A549 (cell line): ENCODE measurements at regions not wholly inside any gene's neighbourhood (a gene's known extent, or its start where the extent isn't known, plus 50 kb on each side); places are given as distances from the start of the nearest gene placed in this dataset.

ENCODE experiments used
- ATAC-seq, 2 experiments: fragments of 200-7000 bp in 1 of 2; fragments of >200 bp in 1 of 2; cut with Nextera tagmentation in 1 of 2; cut with Tn5 transposase in 1 of 2; 3 replicates each; pipeline versions ENCODE4 v1.8.0 to v1.9.1; 2018 to 2020; ENCODE audit warnings: mild to moderate bottlenecking in 1 of 2, moderate library complexity in 1 of 2
- CTCF ChIA-PET: fragments of 300-600 bp; sonication (Branson Sonifier 250); formaldehyde crosslinking; extraction: SDS; loops from one replicate; lab custom pipeline; 2021; ENCODE audit warnings: antibody characterized with exemption, inconsistent platforms; lab: Yijun Ruan, JAX
- POLR2A ChIA-PET: fragments of 350-600 bp; formaldehyde crosslinking; extraction: SDS; loops from one replicate; lab custom pipeline; 2021; ENCODE audit warnings: antibody characterized with exemption, inconsistent platforms; lab: Yijun Ruan, JAX
- DNase-seq, 2 experiments: peaks; one replicate each; pipeline versions ENCODE4 v3.0.0 to v3.0.0-alpha.2; 2011 to 2016; ENCODE audit warnings: low read depth in 1 of 2, low spot score in 1 of 2
- FAIRE-seq: peaks from 2 replicates; lab custom pipeline; 2011; peaks lifted over from hg19 to GRCh38; lab: Jason Lieb, UNC
- H3K27ac ChIP-seq, 2 experiments: fragments of >200 bp; sonication (Bioruptor Twin); formaldehyde crosslinking; 3 replicates each; pipeline ENCODE4 v1.5.1; 2016 to 2017
- H3K4me1 ChIP-seq: fragments of >200 bp; sonication (Bioruptor Twin); formaldehyde crosslinking; 3 replicates; pipeline ENCODE4 v1.6.1; 2016
- H3K4me2 ChIP-seq: fragments of >200 bp; sonication (Bioruptor Twin); formaldehyde crosslinking; 3 replicates; pipeline ENCODE4 v1.6.1; 2016
- H3K4me3 ChIP-seq: fragments of >200 bp; sonication (Bioruptor Twin); formaldehyde crosslinking; 3 replicates; pipeline ENCODE4 v1.5.1; 2016
- H3K9me3 ChIP-seq: fragments of >200 bp; sonication (Bioruptor Twin); formaldehyde crosslinking; 3 replicates; pipeline ENCODE4 v1.6.1; 2016
- E2F6 ChIP-seq: IDR thresholded peaks from 2 replicates; pipeline ENCODE4 v1.6.1; 2012; ENCODE audit warnings: low read depth, borderline replicate concordance
- ELK1 ChIP-seq: fragments of 150-350 bp; IDR thresholded peaks from 2 replicates; pipeline ENCODE4 v1.6.1; 2014; ENCODE audit warnings: low read depth, mild to moderate bottlenecking, low read length
- FOSL2 ChIP-seq, 2 experiments: fragments of 450-650 bp in 1 of 2; fragments of >200 bp in 1 of 2; sonication (Bioruptor Twin) in 1 of 2; formaldehyde crosslinking; IDR thresholded peaks; 2 replicates each; pipeline versions ENCODE4 v1.5.0 to v1.6.1; 2016 to 2020; ENCODE audit warnings: mild to moderate bottlenecking in 1 of 2, moderate library complexity in 1 of 2
- FOXS1 ChIP-seq: fragments of 250-450 bp; sonication (Bioruptor Pico); IDR thresholded peaks from 2 replicates; pipeline ENCODE4 v1.5.0; 2020; ENCODE audit warnings: mild to moderate bottlenecking, moderate library complexity
- GATA3 ChIP-seq: IDR thresholded peaks from 2 replicates; pipeline ENCODE4 v1.6.1; 2012; ENCODE audit warnings: borderline replicate concordance
- HDAC2 ChIP-seq: fragments of 200-600 bp; sonication (generic); IDR thresholded peaks from 2 replicates; pipeline ENCODE4 v1.6.1; 2016
- HES2 ChIP-seq: fragments of >200 bp; sonication (Bioruptor Twin); formaldehyde crosslinking; IDR thresholded peaks from 2 replicates; pipeline ENCODE4 v1.6.1; 2016
- HEYL ChIP-seq: fragments of 250-450 bp; sonication (Bioruptor Pico); IDR thresholded peaks from 2 replicates; pipeline ENCODE4 v1.8.0; 2021; ENCODE audit warnings: mild to moderate bottlenecking, moderate library complexity
- HMGXB4 ChIP-seq: fragments of 250-450 bp; sonication (Bioruptor Pico); IDR thresholded peaks from 2 replicates; pipeline ENCODE4 v1.5.0; 2021; ENCODE audit warnings: mild to moderate bottlenecking, moderate library complexity, borderline replicate concordance
- HOXB13 ChIP-seq: fragments of 250-450 bp; sonication (Bioruptor Pico); IDR thresholded peaks from 2 replicates; pipeline ENCODE4 v1.5.0; 2020; ENCODE audit warnings: low read depth, mild to moderate bottlenecking, moderate library complexity
- JUN ChIP-seq, 2 experiments: fragments of >200 bp; sonication (Bioruptor Twin); formaldehyde crosslinking; IDR thresholded peaks; 2 replicates in 1 of 2; 3 replicates in 1 of 2; pipeline ENCODE4 v1.6.1; 2016 to 2017
- JUNB ChIP-seq: fragments of >200 bp; sonication (Bioruptor Twin); formaldehyde crosslinking; IDR thresholded peaks from 2 replicates; pipeline ENCODE4 v1.6.1; 2016
- MAZ ChIP-seq: fragments of 150-350 bp; IDR thresholded peaks from 2 replicates; pipeline ENCODE4 v1.6.1; 2014; ENCODE audit warnings: antibody characterized with exemption, low read depth, low read length, borderline replicate concordance
- NPAS2 ChIP-seq: fragments of 250-450 bp; sonication (Bioruptor Pico); IDR thresholded peaks from 2 replicates; pipeline ENCODE4 v1.8.0; 2022; ENCODE audit warnings: mild to moderate bottlenecking, moderate library complexity, borderline replicate concordance
- NR3C1 ChIP-seq: fragments of >200 bp; sonication (Bioruptor Twin); formaldehyde crosslinking; IDR thresholded peaks from 3 replicates; pipeline ENCODE4 v1.6.1; 2017
- PBX3 ChIP-seq: IDR thresholded peaks from 2 replicates; pipeline ENCODE4 v1.6.1; 2012
- POLR2A ChIP-seq: IDR thresholded peaks from 2 replicates; pipeline ENCODE4 v1.6.1; 2012; ENCODE audit warnings: mild to moderate bottlenecking, low read length
- SMC3 ChIP-seq: fragments of >200 bp; sonication (Bioruptor Twin); formaldehyde crosslinking; IDR thresholded peaks from 3 replicates; pipeline ENCODE4 v1.6.1; 2018; ENCODE audit warnings: inconsistent platforms
- ZNF302 ChIP-seq: fragments of 250-450 bp; sonication (Bioruptor Pico); IDR thresholded peaks from 2 replicates; pipeline ENCODE4 v1.9.0; 2021; ENCODE audit warnings: inconsistent platforms, mild to moderate bottlenecking, moderate library complexity
- WGBS: methylation state at CpG from one replicate; pipeline ENCODE4 v1.1.6; 2017; ENCODE audit errors: missing lambda C conversion rate; 5-methylcytosine and 5-hydroxymethylcytosine counted together

- Histone ChIP-seq H3K9me3 (no peaks in the 10 kb centered on the region), H3K27ac (no peak overlapping the region), H3K4me3 (no peak overlapping the region), H3K4me1 (no peaks in the 10 kb centered on the region), H3K4me2 (no peak overlapping the region)
- no peak for DNase-seq
- WGBS, result 33% methylated on average over 6 of the region's 9 CpGs
- no peak for FAIRE-seq
- ATAC-seq, result no peak
- CTCF ChIA-PET, result no interaction called here
- TF ChIP-seq JUN (IDR thresholded peaks at IDR 0.05) (no peak), HEYL (CRISPR knock-in tag) (no peak), MAZ (no peak), HOXB13 (CRISPR knock-in tag) (no peak), GATA3 (no peak), ZNF302 (CRISPR knock-in tag) (no peak), HES2 (no peak), HMGXB4 (CRISPR knock-in tag) (no peak), ELK1 (no peak), PBX3 (no peak), SMC3 (no peak), JUNB (no peak), POLR2A (no peak), NR3C1 (no peak), HDAC2 (no peak), FOXS1 (CRISPR knock-in tag) (no peak), FOSL2 (IDR thresholded peaks at IDR 0.05) (no peak), FOSL2 (CRISPR knock-in tag; IDR thresholded peaks at IDR 0.05) (no peak)
- POLR2A ChIA-PET, result no interaction called here
These were observed 223.5 kb downstream of the GRIA2 start for GRCh38 chr4:157444014-157444413.

GRCh38 chr4:157443537-157443936 is 223.0 kb downstream of the GRIA2 start:
- FAIRE-seq (no peak), ATAC-seq (no peak)
- POLR2A ChIA-PET, result no interaction called here

More at GRCh38 chr4:157443537-157443936, 223.0 kb downstream of the GRIA2 start:
- Histone ChIP-seq H3K27ac (no peak overlapping the region), H3K4me2 (no peak overlapping the region), H3K4me3 (no peak overlapping the region), H3K4me1 (no peaks in the 10 kb centered on the region), H3K9me3 (no peaks in the 10 kb centered on the region)
- CTCF ChIA-PET, result no interaction called here
- WGBS, result no CpG with 5 or more reads among the region's 5 CpGs
- DNase-seq, result no peak
- TF ChIP-seq E2F6 (no peak), NPAS2 (CRISPR knock-in tag) (no peak), HES2 (no peak), MAZ (no peak), POLR2A (no peak)
